ENCODE measurements at regions not wholly inside any gene's neighbourhood (a gene's known extent, or its start where the extent isn't known, plus 50 kb on each side); places are given as distances from the start of the nearest gene placed in this dataset.

- no peak for DNase-seq (ENCODE audit: low read depth)
Measured at GRCh38 chr20:61123286-61123685, 128.8 kb upstream of the CDH4 start.

DNA sequence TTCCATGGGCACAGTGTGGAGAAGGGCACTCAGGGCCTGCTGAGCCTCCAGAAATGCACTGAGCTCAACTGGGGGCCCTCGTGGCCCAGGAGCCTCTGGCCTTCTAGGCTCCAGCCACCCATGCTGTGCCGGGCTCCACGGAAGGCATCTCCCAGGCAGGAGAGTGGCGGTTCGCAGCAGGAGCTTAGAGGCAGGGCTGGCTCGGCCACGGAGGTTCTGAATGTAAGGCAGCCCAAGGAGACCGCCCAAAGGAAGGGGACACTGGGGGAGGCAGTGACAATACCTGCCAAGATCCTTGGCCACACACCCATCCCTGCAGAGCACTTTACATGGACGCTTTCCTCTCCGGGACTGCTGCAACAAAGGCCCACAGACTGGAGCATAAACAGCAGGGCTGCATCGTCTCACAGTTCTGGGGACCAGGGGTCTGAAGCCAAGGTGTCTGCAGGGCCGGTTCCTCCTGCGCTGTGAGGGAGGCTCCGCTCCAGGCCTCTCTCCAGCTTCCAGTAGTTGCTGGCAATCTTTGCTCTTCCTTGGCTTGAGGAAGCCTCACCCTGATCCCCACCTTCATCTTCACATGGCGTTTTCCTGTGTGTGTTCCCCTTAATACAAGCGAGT lies 128.2 kb upstream of the CDH4 start:
- no peak for DNase-seq (ENCODE audit: low read depth)

DNA sequence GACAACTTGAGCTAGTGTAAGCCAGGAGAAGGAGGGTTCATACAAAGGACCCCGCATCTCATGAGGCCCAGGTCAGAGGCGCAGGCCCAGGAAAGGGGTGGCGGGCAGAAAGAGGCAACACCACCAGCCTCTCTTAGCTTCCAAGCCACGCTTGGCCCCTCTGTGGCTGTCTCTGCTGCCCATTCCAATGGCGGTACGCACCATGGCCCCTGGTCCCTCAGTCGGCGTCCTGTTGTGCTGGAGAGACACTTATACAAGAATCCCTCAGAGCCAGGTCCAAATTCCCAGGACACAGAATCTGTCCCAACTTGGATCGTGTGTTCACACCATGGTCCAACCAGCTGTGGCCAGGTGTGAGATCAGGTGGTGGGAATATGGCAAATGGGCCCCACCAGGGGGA lies 127.0 kb upstream of the CDH4 start:
- DNase-seq (ENCODE audit: low read depth), result no peak

GRCh38 chr20:61125546-61126180 lies 126.4 kb upstream of the CDH4 start:
- DNase-seq (ENCODE audit: low read depth), result no peak

GRCh38 chr20:61126369-61127195 lies 125.5 kb upstream of the CDH4 start:
- DNase-seq (ENCODE audit: low read depth), result no peak

- no peak for DNase-seq (ENCODE audit: low read depth)
Measured at GRCh38 chr20:61127311-61128039, 124.6 kb upstream of the CDH4 start.

DNA sequence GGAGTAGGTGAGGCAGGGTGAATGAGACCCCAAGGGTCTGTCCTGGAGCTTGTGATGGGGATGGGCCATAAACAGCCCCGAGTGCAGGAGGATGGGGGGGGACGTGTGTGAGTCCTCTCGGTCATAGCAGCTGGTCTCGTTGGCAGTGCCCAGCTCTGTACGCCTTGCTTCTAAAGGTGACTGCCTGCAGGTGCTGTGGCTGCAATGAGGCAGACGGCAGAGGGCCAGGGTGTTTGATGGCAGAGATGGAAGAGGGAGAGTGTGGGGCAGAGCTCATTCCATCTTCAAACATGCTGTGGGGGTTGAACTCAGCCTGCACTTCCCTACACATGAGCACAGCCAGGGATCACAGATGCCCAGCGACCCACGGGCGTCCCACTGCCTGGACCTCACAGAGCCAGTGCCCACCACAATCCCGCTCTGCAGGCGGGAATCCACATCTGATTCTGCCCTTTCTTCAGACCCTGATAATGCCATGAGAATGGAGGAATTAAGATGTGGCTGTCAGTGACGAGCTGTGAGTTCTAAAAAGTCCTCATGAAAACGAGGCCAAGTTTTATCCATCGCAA lies 123.3 kb upstream of the CDH4 start:
- no peak for DNase-seq (ENCODE audit: low read depth)

- DNase-seq (ENCODE audit: low read depth), result no peak
Measured at GRCh38 chr20:61129311-61129710, 122.8 kb upstream of the CDH4 start.

- no peak for DNase-seq (ENCODE audit: low read depth)
Measured at GRCh38 chr20:61130156-61130555, 121.9 kb upstream of the CDH4 start.

GRCh38 chr20:61131944-61132343 lies 120.1 kb upstream of the CDH4 start:
- no peak for DNase-seq (ENCODE audit: low read depth)

DNA sequence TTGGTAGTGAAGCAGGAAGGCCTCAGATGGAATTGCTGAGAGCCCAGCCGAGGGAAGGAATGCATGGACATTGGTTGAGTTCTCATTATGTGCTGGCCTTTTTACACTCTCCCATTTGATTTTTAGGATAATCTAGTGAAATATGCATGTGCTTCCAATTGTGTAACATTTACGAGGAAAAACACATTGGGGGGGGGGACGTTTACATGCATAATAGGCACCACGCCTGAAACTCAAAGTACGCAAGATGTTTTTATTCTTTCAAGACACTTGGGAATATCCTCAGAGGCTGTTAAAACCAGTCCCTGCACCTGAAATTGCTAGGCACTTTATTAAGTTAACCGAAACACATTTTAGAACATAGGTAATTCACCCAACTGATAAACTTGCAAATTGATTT lies 118.5 kb upstream of the CDH4 start:
- DNase-seq (ENCODE audit: low read depth), result no peak

GRCh38 chr20:61134296-61135030 lies 117.6 kb upstream of the CDH4 start:
- DNase-seq (ENCODE audit: low read depth), result no peak

- DNase-seq (ENCODE audit: low read depth), result no peak
Measured at GRCh38 chr20:61135266-61135665, 116.8 kb upstream of the CDH4 start.

DNA sequence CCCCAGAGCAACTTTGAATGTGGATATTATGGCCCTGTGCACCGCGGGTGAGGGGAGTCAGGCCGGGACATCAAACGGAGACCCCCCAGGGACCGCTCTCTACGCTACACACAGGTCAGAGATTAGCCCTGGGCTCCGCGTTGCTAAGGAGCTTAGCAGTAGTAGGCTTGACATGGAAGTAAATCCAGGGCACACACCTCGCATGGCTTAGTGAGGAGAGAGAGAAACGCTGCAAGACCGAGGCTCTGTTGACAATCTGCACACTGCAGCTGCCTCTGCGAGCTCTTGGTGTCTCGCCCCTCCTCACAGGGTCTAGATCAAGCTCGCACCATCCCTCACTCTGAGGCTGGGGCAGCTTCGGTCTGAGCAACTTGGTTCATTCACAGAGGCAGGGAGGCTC lies 116.1 kb upstream of the CDH4 start:
- no peak for DNase-seq (ENCODE audit: low read depth)

GRCh38 chr20:61138566-61138965 lies 113.5 kb upstream of the CDH4 start:
- DNase-seq (ENCODE audit: low read depth), result no peak

- no peak for DNase-seq (ENCODE audit: low read depth)
Measured at GRCh38 chr20:61139031-61139430, 113.0 kb upstream of the CDH4 start.

GRCh38 chr20:61140576-61140975 lies 111.5 kb upstream of the CDH4 start:
- DNase-seq (ENCODE audit: low read depth), result no peak

GRCh38 chr20:61146023-61146422 lies 106.0 kb upstream of the CDH4 start:
- DNase-seq (ENCODE audit: low read depth), result no peak

DNA sequence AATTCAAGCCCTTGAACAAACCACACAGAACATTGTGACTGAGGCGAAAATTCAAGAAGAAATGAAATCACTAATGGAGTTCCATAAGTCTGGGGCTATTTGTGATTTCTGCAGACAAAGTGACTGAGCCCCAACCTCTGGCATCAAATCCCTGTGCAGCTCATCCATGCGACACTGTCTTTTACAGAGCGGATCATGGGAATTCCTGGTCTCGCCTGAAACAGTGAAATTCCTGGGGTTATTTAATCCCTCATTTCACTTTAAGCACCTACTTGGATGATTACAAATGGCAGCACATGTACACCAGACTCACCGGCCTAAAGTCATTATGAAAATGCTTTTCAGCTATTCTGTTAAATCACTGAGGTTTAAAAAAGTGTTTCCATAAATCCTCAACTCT lies 102.4 kb upstream of the CDH4 start:
- DNase-seq (ENCODE audit: low read depth), result no peak

GRCh38 chr20:61157301-61157700 lies 94.8 kb upstream of the CDH4 start:
- no peak for DNase-seq (ENCODE audit: low read depth)

- no peak for DNase-seq (ENCODE audit: low read depth)
Measured at GRCh38 chr20:61159957-61160686, 91.9 kb upstream of the CDH4 start.

All from stimulated activated CD8-positive, alpha-beta memory T cell treated with anti-CD3 and anti-CD28 coated beads, Interleukin-12 subunit alpha, Interleukin-12 subunit beta, amount 100 ng/mL, for 1 hour (primary cell).